Keratinocyte (primary cell): ENCODE measurements at regions not wholly inside any gene's neighbourhood (a gene's known extent, or its start where the extent isn't known, plus 50 kb on each side); places are given as distances from the start of the nearest gene placed in this dataset.

Source experiments
- CTCF ChIP-seq, 3 experiments: IDR thresholded peaks in 1 of 3; conservative IDR thresholded peaks in 1 of 3; optimal IDR thresholded peaks in 1 of 3; 2 replicates in 2 of 3; 3 replicates in 1 of 3; pipeline versions ENCODE3 to v1.5.1; 2011; ENCODE audit warnings: low read length in 3 of 3, mild to moderate bottlenecking in 3 of 3, moderate library complexity in 2 of 3, control low read depth in 1 of 3, inconsistent platforms in 1 of 3; ENCODE audit not compliant: insufficient read depth in 2 of 3; ENCODE audit errors: extremely low read depth in 1 of 3
- EZH2 ChIP-seq: IDR thresholded peaks from one replicate; pipeline ENCODE4 v1.6.1; 2012; ENCODE audit warnings: inconsistent platforms, mild to moderate bottlenecking, low read length, moderate library complexity

- TF ChIP-seq CTCF (optimal IDR thresholded peaks at IDR 0.05 in 1 of 3, IDR thresholded peaks at IDR 0.05 in 1 of 3, conservative IDR thresholded peaks at IDR 0.05 in 1 of 3; ENCODE audit: extremely low read depth in 1 of 3, insufficient read depth in 2 of 3, low read length in 3 of 3) (no peak), EZH2 (no peak)
Measured at GRCh38 chr6:97462938-97463598, 180.1 kb upstream of the MMS22L start.
